Stimulated activated CD4-positive, alpha-beta T cell treated with anti-CD3 and anti-CD28 coated beads, Interleukin-1b, Interleukin-23, amount 100 ng/mL, for 1 hour (primary cell): ENCODE measurements at regions not wholly inside any gene's neighbourhood (a gene's known extent, or its start where the extent isn't known, plus 50 kb on each side); places are given as distances from the start of the nearest gene placed in this dataset.

Source experiments
- DNase-seq, 2 donors: peaks; one replicate each; pipeline ENCODE4 v3.0.0-alpha.2; 2020; ENCODE audit warnings: low read depth in 2 of 2

GRCh38 chr3:18044971-18045880, 302.8 kb upstream of the TBC1D5 start:
- DNase-seq = no peak

- DNase-seq = no peak
Observed at GRCh38 chr3:18044191-18044590, 301.8 kb upstream of the TBC1D5 start.

- DNase-seq = no peak
Observed at GRCh38 chr3:18036450-18036815, 294.0 kb upstream of the TBC1D5 start.

- no peak for DNase-seq
Observed at GRCh38 chr3:18035641-18036449, 293.4 kb upstream of the TBC1D5 start.

GRCh38 chr3:18033581-18034108, 291.2 kb upstream of the TBC1D5 start:
- DNase-seq = no peak

- DNase-seq = no peak
Observed at GRCh38 chr3:18030371-18030870, 288.0 kb upstream of the TBC1D5 start.

GRCh38 chr3:18027161-18027939, 284.9 kb upstream of the TBC1D5 start:
- no peak for DNase-seq

GRCh38 chr3:18024715-18025114, 282.3 kb upstream of the TBC1D5 start:
- no peak for DNase-seq

GRCh38 chr3:18019161-18019495, 276.7 kb upstream of the TBC1D5 start:
- DNase-seq = no peak

- DNase-seq = no peak
Observed at GRCh38 chr3:18018491-18019160, 276.2 kb upstream of the TBC1D5 start.

- no peak for DNase-seq
Observed at GRCh38 chr3:18016366-18016765, 273.9 kb upstream of the TBC1D5 start.

- no peak for DNase-seq
Observed at GRCh38 chr3:18012933-18013332, 270.5 kb upstream of the TBC1D5 start.

- no peak for DNase-seq
Observed at GRCh38 chr3:18012436-18012835, 270.0 kb upstream of the TBC1D5 start.

- no peak for DNase-seq
Observed at GRCh38 chr3:18011387-18011786, 269.0 kb upstream of the TBC1D5 start.

- DNase-seq = no peak
Observed at GRCh38 chr3:18010001-18010400, 267.6 kb upstream of the TBC1D5 start.

GRCh38 chr3:18008706-18009368, 266.4 kb upstream of the TBC1D5 start:
- no peak for DNase-seq

- DNase-seq = no peak
Observed at GRCh38 chr3:18007980-18008379, 265.5 kb upstream of the TBC1D5 start.

GRCh38 chr3:17995769-17996168, 253.3 kb upstream of the TBC1D5 start:
- DNase-seq = no peak

GRCh38 chr3:17994167-17994566, 251.7 kb upstream of the TBC1D5 start:
- no peak for DNase-seq

- no peak for DNase-seq
Observed at GRCh38 chr3:17990390-17990789, 248.0 kb upstream of the TBC1D5 start.

GRCh38 chr3:17986348-17986816, 244.0 kb upstream of the TBC1D5 start:
- no peak for DNase-seq
